ENCODE measurements at regions not wholly inside any gene's neighbourhood (a gene's known extent, or its start where the extent isn't known, plus 50 kb on each side); places are given as distances from the start of the nearest gene placed in this dataset.

GRCh38 chr7:145489609-145490008 lies 627.0 kb upstream of the CNTNAP2 start:
- TF ChIP-seq CTCF (IDR thresholded peaks at IDR 0.05 in 4 of 5, conservative IDR thresholded peaks at IDR 0.05 in 1 of 5) (no peak), POLR2A (IDR thresholded peaks at IDR 0.05) (no peak)
